Mesodermal cell (in vitro differentiated cells): ENCODE measurements at regions not wholly inside any gene's neighbourhood (a gene's known extent, or its start where the extent isn't known, plus 50 kb on each side); places are given as distances from the start of the nearest gene placed in this dataset.
"Not testable (repeated sequence)": the region's sequence is repeated elsewhere in the genome, so short reads cannot be mapped to it uniquely, and the experiment has no call there.

ENCODE experiments used
- H3K27ac ChIP-seq: 2 replicates; pipeline ENCODE4 v1.7.0; 2013; ENCODE audit warnings: mild to moderate bottlenecking, low read depth, low read length, moderate library complexity; ENCODE audit not compliant: severe bottlenecking
- H3K36me3 ChIP-seq: 2 replicates; pipeline ENCODE4 v1.7.1; 2013; ENCODE audit warnings: mild to moderate bottlenecking, low read length, moderate library complexity; ENCODE audit not compliant: control insufficient read depth, insufficient read depth
- H3K4me1 ChIP-seq: one replicate; pipeline ENCODE4 v1.7.1; 2013; ENCODE audit warnings: mild to moderate bottlenecking, low read length; ENCODE audit not compliant: insufficient read depth, control insufficient read depth, poor library complexity, severe bottlenecking
- H3K4me3 ChIP-seq: 2 replicates; pipeline ENCODE4 v1.7.0; 2013; ENCODE audit warnings: low read length, control low read depth, mild to moderate bottlenecking; ENCODE audit not compliant: insufficient read depth, poor library complexity, severe bottlenecking; ENCODE audit errors: extremely low read depth
- H3K9me3 ChIP-seq: 2 replicates; pipeline ENCODE4 v1.7.1; 2013; ENCODE audit warnings: mild to moderate bottlenecking, low read length, moderate library complexity; ENCODE audit not compliant: control insufficient read depth
- WGBS, 2 experiments: methylation state at CpG; one replicate each; pipeline ENCODE4 v1.1.5; 2013; ENCODE audit warnings: missing lambda C conversion rate in 2 of 2; ENCODE audit not compliant: insufficient coverage in 2 of 2; 5-methylcytosine and 5-hydroxymethylcytosine counted together

DNA sequence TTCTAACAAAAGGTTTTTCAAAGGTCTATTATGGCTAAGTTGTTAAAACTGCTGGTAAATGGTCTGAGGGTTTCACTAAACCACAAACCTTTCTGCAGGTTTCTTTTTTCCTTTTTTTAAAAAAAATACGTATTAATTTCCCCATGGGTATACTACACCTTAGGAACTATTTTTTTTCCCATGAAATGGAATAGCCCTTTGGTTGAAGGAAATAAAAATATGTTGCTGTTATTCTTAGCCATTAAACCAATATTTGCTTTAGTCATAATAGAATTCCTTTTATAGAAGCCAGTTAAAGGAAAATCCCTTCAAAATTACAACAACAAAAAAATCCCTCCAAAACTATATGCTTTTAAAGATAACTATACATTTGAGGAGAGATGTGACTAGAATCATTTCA, 1303.3 kb downstream of the ROBO2 start:
- no peaks in the 10 kb centered on the region for H3K4me1 ChIP-seq
- no peaks in the 10 kb centered on the region for H3K9me3 ChIP-seq
- no peaks in the 10 kb centered on the region for H3K36me3 ChIP-seq
- no CpG with 5 or more reads among the region's 1 CpG for WGBS, 2 experiments
- no peak overlapping the region for H3K27ac ChIP-seq
- no peak overlapping the region for H3K4me3 ChIP-seq

- H3K4me3 ChIP-seq, H3K27ac ChIP-seq, H3K36me3 ChIP-seq, H3K9me3 ChIP-seq, H3K4me1 ChIP-seq: not testable (repeated sequence)
- WGBS, 2 experiments: 45 to 92% methylated on average over 2 to 5 of the region's 10 CpGs
Observed at GRCh38 chr3:78344267-78344666, 1304.4 kb downstream of the ROBO2 start.

- no peak overlapping the region for H3K27ac ChIP-seq
Observed at GRCh38 chr3:78344918-78345317, 1305.0 kb downstream of the ROBO2 start.

GRCh38 chr3:78347176-78347575, 1307.3 kb downstream of the ROBO2 start:
- WGBS, 2 experiments: no CpG with 5 or more reads among the region's 2 CpGs
- Histone ChIP-seq H3K4me1 (no peaks in the 10 kb centered on the region), H3K36me3 (no peaks in the 10 kb centered on the region), H3K27ac (no peak overlapping the region), H3K9me3 (no peaks in the 10 kb centered on the region), H3K4me3 (no peak overlapping the region)

More at GRCh38 chr3:78344918-78345317, 1305.0 kb downstream of the ROBO2 start:
- Histone ChIP-seq H3K4me1 (no peaks in the 10 kb centered on the region), H3K4me3 (no peak overlapping the region), H3K9me3 (no peaks in the 10 kb centered on the region), H3K36me3 (no peaks in the 10 kb centered on the region)
- 75% methylated on average over 5 of the region's 6 CpGs; no CpG with 5 or more reads in 1 of the 2 experiments for WGBS, 2 experiments

DNA sequence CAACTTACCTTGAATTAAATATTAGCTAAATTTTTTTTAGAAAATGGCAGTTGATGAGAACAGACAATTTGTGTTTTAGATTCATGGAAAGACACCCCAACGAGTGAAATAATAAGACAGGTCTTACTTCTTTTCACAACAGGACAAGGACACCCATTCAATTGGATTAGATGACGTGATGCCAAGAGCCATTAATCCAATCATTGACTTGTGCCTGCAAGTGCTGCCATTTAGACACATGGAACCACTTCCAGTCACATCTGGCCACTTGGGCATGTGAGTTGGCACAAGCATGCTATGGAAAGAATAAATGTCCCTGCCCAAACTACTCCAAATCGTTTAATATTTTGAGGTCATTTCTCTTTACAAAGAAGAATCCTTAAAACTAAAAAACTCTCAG, 1308.8 kb downstream of the ROBO2 start:
- Histone ChIP-seq H3K36me3 (no peaks in the 10 kb centered on the region), H3K4me3 (no peak overlapping the region), H3K4me1 (no peaks in the 10 kb centered on the region), H3K27ac (no peak overlapping the region), H3K9me3 (no peaks in the 10 kb centered on the region)
- WGBS, 2 experiments: 86 to 89% methylated on average over 2 of the region's 3 CpGs

DNA sequence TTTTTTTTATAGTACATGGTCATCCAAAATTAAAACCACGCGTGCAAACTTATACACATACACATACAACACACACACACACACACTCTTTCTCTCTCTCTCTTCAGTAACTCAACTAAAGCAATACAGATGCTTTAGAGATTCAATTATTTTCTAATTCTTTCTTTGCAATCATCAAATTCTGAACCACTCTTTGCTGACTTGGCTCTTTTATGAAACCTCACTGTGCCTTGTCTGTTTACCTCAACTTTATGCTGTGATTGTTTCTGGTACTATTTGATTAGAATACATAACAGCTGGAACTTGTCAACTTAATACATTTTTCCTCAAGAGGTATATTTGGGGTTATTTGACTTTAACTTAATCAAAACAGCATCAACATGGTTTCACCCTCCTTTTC, 1309.7 kb downstream of the ROBO2 start:
- WGBS, 2 experiments: 85% methylated on average over 2 of the region's 2 CpGs; no CpG with 5 or more reads in 1 of the 2 experiments
- Histone ChIP-seq H3K27ac (no peak overlapping the region), H3K9me3 (no peaks in the 10 kb centered on the region), H3K4me1 (no peaks in the 10 kb centered on the region), H3K4me3 (no peak overlapping the region), H3K36me3 (no peaks in the 10 kb centered on the region)

GRCh38 chr3:78351334-78351733, 1311.4 kb downstream of the ROBO2 start:
- no peak overlapping the region for H3K27ac ChIP-seq
- H3K9me3 ChIP-seq: no peaks in the 10 kb centered on the region
- no CpG with 5 or more reads among the region's 3 CpGs for WGBS, 2 experiments
- H3K4me3 ChIP-seq: no peak overlapping the region
- no peaks in the 10 kb centered on the region for H3K4me1 ChIP-seq
- H3K36me3 ChIP-seq: no peaks in the 10 kb centered on the region

- H3K9me3 ChIP-seq: no peaks in the 10 kb centered on the region
- 80 to 86% methylated on average over 1 to 2 of the region's 3 CpGs for WGBS, 2 experiments
- H3K36me3 ChIP-seq: no peaks in the 10 kb centered on the region
- no peak overlapping the region for H3K27ac ChIP-seq
- H3K4me1 ChIP-seq: no peaks in the 10 kb centered on the region
- no peak overlapping the region for H3K4me3 ChIP-seq
Observed at GRCh38 chr3:78353231-78353630, 1313.3 kb downstream of the ROBO2 start.

DNA sequence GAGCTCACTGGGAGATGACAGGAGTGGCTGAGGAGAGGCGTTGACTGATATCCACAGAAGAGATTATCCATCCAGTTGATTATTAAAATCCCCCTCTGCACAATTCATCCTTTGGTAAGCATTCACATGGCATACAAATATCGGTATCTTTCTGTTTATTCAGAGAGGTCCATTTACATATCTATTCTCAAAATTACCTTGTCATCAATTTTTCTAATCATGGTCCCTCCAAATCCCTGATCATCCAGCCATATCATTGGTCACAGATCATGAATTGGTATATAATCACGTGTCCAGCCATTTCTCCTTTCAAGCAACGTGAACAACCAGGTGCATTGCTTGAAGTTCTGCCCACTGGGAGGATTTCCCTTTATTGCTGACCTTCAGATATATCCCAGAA, 1321.0 kb downstream of the ROBO2 start:
- Histone ChIP-seq H3K4me1 (no peaks in the 10 kb centered on the region), H3K27ac (no peak overlapping the region), H3K9me3 (no peaks in the 10 kb centered on the region), H3K36me3 (no peaks in the 10 kb centered on the region), H3K4me3 (no peak overlapping the region)
- 80 to 97% methylated on average over 3 to 4 of the region's 4 CpGs for WGBS, 2 experiments

- H3K27ac ChIP-seq: no peak overlapping the region
- no peak overlapping the region for H3K4me3 ChIP-seq
- no peaks in the 10 kb centered on the region for H3K4me1 ChIP-seq
- no peaks in the 10 kb centered on the region for H3K36me3 ChIP-seq
- no peaks in the 10 kb centered on the region for H3K9me3 ChIP-seq
- 97% methylated on average over 4 to 5 of the region's 8 CpGs for WGBS, 2 experiments
Observed at GRCh38 chr3:78368636-78369345, 1328.9 kb downstream of the ROBO2 start.

DNA sequence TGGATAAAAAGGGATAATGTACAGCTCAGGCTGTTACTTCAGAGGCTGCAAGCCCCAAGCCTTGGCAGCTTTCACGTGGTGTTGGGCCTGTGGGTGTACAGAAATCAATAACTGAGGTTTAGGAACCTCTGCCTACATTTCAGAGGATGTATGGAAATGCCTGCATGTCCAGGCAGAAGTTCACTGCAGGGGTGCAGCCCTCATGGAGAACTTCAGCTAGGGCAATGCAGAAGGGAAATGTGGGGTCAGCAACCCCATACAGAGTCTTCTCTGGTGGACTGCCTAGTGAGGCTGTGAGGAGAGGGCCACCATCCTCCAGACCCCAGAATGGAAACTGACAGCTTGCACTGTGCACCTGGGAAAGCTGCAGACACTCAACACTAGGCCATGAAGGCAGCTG, 1350.3 kb downstream of the ROBO2 start:
- WGBS, 2 experiments: 57% methylated on average over 1 of the region's 1 CpG; no CpG with 5 or more reads in 1 of the 2 experiments
- H3K36me3 ChIP-seq: no peaks in the 10 kb centered on the region
- H3K27ac ChIP-seq: no peak overlapping the region
- peaks cover 25% of the 10 kb centered on the region for H3K9me3 ChIP-seq
- no peak overlapping the region for H3K4me3 ChIP-seq
- no peaks in the 10 kb centered on the region for H3K4me1 ChIP-seq
